H1 (cell line): ENCODE measurements at regions not wholly inside any gene's neighbourhood (a gene's known extent, or its start where the extent isn't known, plus 50 kb on each side); places are given as distances from the start of the nearest gene placed in this dataset.

ENCODE experiments used
- CTCF ChIA-PET: fragments of 300-600 bp; sonication (Branson Sonifier 250); formaldehyde crosslinking; loops from one replicate; lab custom pipeline; 2021; ENCODE audit not compliant: partially characterized antibody; lab: Charles Lee
- POLR2A ChIA-PET: fragments of 300-600 bp; sonication (Branson Sonifier 250); formaldehyde crosslinking; loops from one replicate; lab custom pipeline; 2021; ENCODE audit warnings: inconsistent platforms; ENCODE audit not compliant: partially characterized antibody; lab: Charles Lee
- DNase-seq, 2 experiments: peaks; one replicate each; pipeline versions ENCODE4 v3.0.0 to v3.0.0-alpha.2; 2010 to 2022; ENCODE audit warnings: low spot score in 2 of 2, low read depth in 1 of 2, mixed read lengths in 1 of 2
- FAIRE-seq: peaks from 2 replicates; lab custom pipeline; 2011; peaks lifted over from hg19 to GRCh38; lab: Jason Lieb, UNC
- H2AFZ ChIP-seq: 2 replicates; pipeline ENCODE4 v1.8.1; 2012; ENCODE audit warnings: low read length, inconsistent platforms
- H2AK5ac ChIP-seq: 2 replicates; pipeline ENCODE4 v1.6.1; 2013; ENCODE audit warnings: low read depth, low read length
- H2BK120ac ChIP-seq: replicated peaks from 2 replicates; pipeline ENCODE3; 2013; ENCODE audit warnings: low read depth, low read length, inconsistent platforms
- H2BK12ac ChIP-seq: 2 replicates; pipeline ENCODE4 v1.6.1; 2013; ENCODE audit warnings: low read depth, low read length
- H2BK15ac ChIP-seq: 2 replicates; pipeline ENCODE4 v1.6.1; 2013; ENCODE audit warnings: low read length
- H2BK20ac ChIP-seq: 2 replicates; pipeline ENCODE4 v1.6.1; 2013; ENCODE audit warnings: low read length
- H2BK5ac ChIP-seq: 2 replicates; pipeline ENCODE4 v1.6.1; 2013; ENCODE audit warnings: low read depth, low read length
- H3K14ac ChIP-seq: 2 replicates; pipeline ENCODE4 v1.6.1; 2013; ENCODE audit warnings: inconsistent platforms; ENCODE audit not compliant: insufficient read length
- H3K18ac ChIP-seq: 2 replicates; pipeline ENCODE4 v1.6.1; 2013; ENCODE audit warnings: low read length; ENCODE audit errors: extremely low read depth
- H3K23ac ChIP-seq: 2 replicates; pipeline ENCODE4 v1.6.1; 2013; ENCODE audit warnings: inconsistent platforms; ENCODE audit not compliant: insufficient read length
- H3K23me2 ChIP-seq: 2 replicates; pipeline ENCODE4 v1.6.1; 2013; ENCODE audit warnings: low read depth, low read length
- H3K27ac ChIP-seq: 2 replicates; pipeline ENCODE4 v1.6.1; 2011; ENCODE audit warnings: low read depth, low read length, inconsistent platforms
- H3K27me3 ChIP-seq, 4 experiments: replicated peaks in 1 of 4; 1 replicate in 1 of 4; 2 replicates in 3 of 4; pipeline versions ENCODE4 v1.6.1 to v1.8.1; 2011 to 2013; ENCODE audit warnings: low read length in 3 of 4, mild to moderate bottlenecking in 3 of 4, inconsistent platforms in 2 of 4, mixed read lengths in 2 of 4, moderate library complexity in 1 of 4; ENCODE audit not compliant: control insufficient read depth in 3 of 4, insufficient read depth in 3 of 4; ENCODE audit errors: extremely low read depth in 1 of 4
- H3K36me3 ChIP-seq, 4 experiments: 2 replicates each; pipeline versions ENCODE4 v1.6.1 to v1.8.1; 2011 to 2013; ENCODE audit warnings: mild to moderate bottlenecking in 4 of 4, low read length in 3 of 4, moderate library complexity in 2 of 4, control low read depth in 1 of 4, inconsistent platforms in 1 of 4; ENCODE audit not compliant: insufficient read depth in 4 of 4, control insufficient read depth in 2 of 4
- H3K4ac ChIP-seq: replicated peaks from 2 replicates; pipeline ENCODE3; 2013; ENCODE audit warnings: low read length, low read depth, mixed read lengths, inconsistent platforms; ENCODE audit not compliant: insufficient read length
- H3K4me1 ChIP-seq, 4 experiments: replicated peaks in 1 of 4; 1 replicate in 1 of 4; 2 replicates in 3 of 4; pipeline versions ENCODE4 v1.6.1 to v1.8.1; 2011 to 2013; ENCODE audit warnings: low read length in 3 of 4, inconsistent platforms in 2 of 4, mixed read lengths in 1 of 4; ENCODE audit not compliant: insufficient read depth in 4 of 4, control insufficient read depth in 3 of 4
- H3K4me2 ChIP-seq, 2 experiments: 2 replicates each; pipeline versions ENCODE4 v1.6.1 to v1.8.1; 2011 to 2013; ENCODE audit warnings: low read depth in 2 of 2, low read length in 2 of 2, control low read depth in 1 of 2, inconsistent platforms in 1 of 2, mild to moderate bottlenecking in 1 of 2; ENCODE audit not compliant: insufficient read depth in 1 of 2
- H3K4me3 ChIP-seq, 4 experiments: fragments of 200-600, 300-600 bp in 1 of 4; sonication (generic), shearing (Covaris generic), sonication (Bioruptor Twin) in 1 of 4; 2 replicates each; pipeline versions ENCODE4 v1.5.1 to v1.8.1; 2011 to 2016; ENCODE audit warnings: low read length in 4 of 4, low read depth in 3 of 4, control low read depth in 2 of 4, inconsistent platforms in 2 of 4, mild to moderate bottlenecking in 2 of 4, mixed read lengths in 1 of 4, moderate library complexity in 1 of 4; ENCODE audit not compliant: insufficient read depth in 2 of 4; ENCODE audit errors: extremely low read depth in 1 of 4
- H3K56ac ChIP-seq: replicated peaks from 2 replicates; pipeline ENCODE3; 2013; ENCODE audit warnings: low read depth, mild to moderate bottlenecking, mixed read lengths, low read length, inconsistent platforms; ENCODE audit not compliant: insufficient read length
- H3K79me1 ChIP-seq: 2 replicates; pipeline ENCODE4 v1.6.1; 2013; ENCODE audit warnings: low read depth, low read length, control low read depth
- H3K79me2 ChIP-seq, 2 experiments: 2 replicates each; pipeline versions ENCODE4 v1.6.1 to v1.8.1; 2012 to 2013; ENCODE audit warnings: low read length in 2 of 2, mild to moderate bottlenecking in 2 of 2, inconsistent platforms in 1 of 2; ENCODE audit not compliant: insufficient read depth in 2 of 2, control insufficient read depth in 1 of 2
- H3K9ac ChIP-seq, 4 experiments: replicated peaks in 1 of 4; 1 replicate in 1 of 4; 2 replicates in 3 of 4; pipeline versions ENCODE4 v1.6.1 to v1.8.1; 2011 to 2013; ENCODE audit warnings: low read depth in 3 of 4, low read length in 3 of 4, control low read depth in 2 of 4, mild to moderate bottlenecking in 2 of 4, moderate library complexity in 2 of 4, inconsistent platforms in 1 of 4; ENCODE audit errors: extremely low read depth in 1 of 4
- H3K9me3 ChIP-seq, 2 experiments: 2 replicates each; pipeline versions ENCODE4 v1.6.1 to v1.8.1; 2012 to 2013; ENCODE audit warnings: mild to moderate bottlenecking in 2 of 2, moderate library complexity in 2 of 2, control low read depth in 1 of 2, inconsistent platforms in 1 of 2, low read depth in 1 of 2, low read length in 1 of 2, mixed read lengths in 1 of 2; ENCODE audit not compliant: insufficient read depth in 2 of 2
- H4K20me1 ChIP-seq, 2 experiments: replicated peaks in 1 of 2; 2 replicates each; pipeline versions ENCODE3 to v1.8.1; 2011 to 2013; ENCODE audit warnings: inconsistent platforms in 2 of 2, low read length in 2 of 2, mild to moderate bottlenecking in 1 of 2; ENCODE audit not compliant: insufficient read depth in 2 of 2, control insufficient read depth in 1 of 2
- H4K5ac ChIP-seq: 2 replicates; pipeline ENCODE4 v1.6.1; 2013; ENCODE audit warnings: low read length, low read depth, mixed read lengths, inconsistent platforms; ENCODE audit not compliant: insufficient read length
- H4K8ac ChIP-seq: 2 replicates; pipeline ENCODE4 v1.8.0; 2013; ENCODE audit warnings: mild to moderate bottlenecking, moderate library complexity, low read length, inconsistent platforms; ENCODE audit not compliant: insufficient read depth; ENCODE audit errors: extremely low read depth
- H4K91ac ChIP-seq: replicated peaks from 2 replicates; pipeline ENCODE3; 2013; ENCODE audit warnings: low read length, mixed read lengths, inconsistent platforms; ENCODE audit not compliant: insufficient read length
- BRCA1 ChIP-seq: IDR thresholded peaks from 2 replicates; pipeline ENCODE4 v1.6.1; 2012; ENCODE audit warnings: low read depth, low read length, improper control_type of control experiment
- CBX8 ChIP-seq: fragments of 300-800, 300-1000 bp; sonication (generic); IDR thresholded peaks from 2 replicates; pipeline ENCODE4 v1.7.1; 2016; ENCODE audit warnings: low read depth, low read length, borderline replicate concordance
- CHD1 ChIP-seq: IDR thresholded peaks from 2 replicates; pipeline ENCODE4 v1.6.1; 2012; ENCODE audit warnings: low read depth, low read length, improper control_type of control experiment
- GABPA ChIP-seq: IDR thresholded peaks from 2 replicates; pipeline ENCODE4 v1.6.1; 2011; ENCODE audit warnings: mild to moderate bottlenecking, low read length, moderate library complexity, borderline replicate concordance; ENCODE audit not compliant: insufficient read depth
- POU5F1 ChIP-seq: IDR thresholded peaks from 2 replicates; pipeline ENCODE4 v1.6.1; 2011; ENCODE audit warnings: low read depth, mild to moderate bottlenecking, low read length, moderate library complexity
- TAF7 ChIP-seq: optimal IDR thresholded peaks from 2 replicates; pipeline ENCODE3; 2011; ENCODE audit warnings: low read depth, mild to moderate bottlenecking, inconsistent platforms, low read length, moderate library complexity, borderline replicate concordance
- ZNF274 ChIP-seq: IDR thresholded peaks from 2 replicates; pipeline ENCODE4 v1.7.0; 2012; ENCODE audit warnings: low read length, borderline replicate concordance; ENCODE audit errors: extremely low read depth
- WGBS, 2 experiments: shearing (Covaris generic) in 1 of 2; methylation state at CpG; one replicate each; pipeline versions ENCODE4 v1.1.6 to v1.1.7; 2013 to 2015; ENCODE audit warnings: low lambda C conversion rate in 2 of 2, mixed read lengths in 2 of 2, inconsistent platforms in 1 of 2, low coverage in 1 of 2, missing lambda C conversion rate in 1 of 2; ENCODE audit not compliant: insufficient replicate concordance in 2 of 2, insufficient coverage in 1 of 2, insufficient read length in 1 of 2; ENCODE audit errors: extremely low coverage in 1 of 2, missing lambda C conversion rate in 1 of 2; 5-methylcytosine and 5-hydroxymethylcytosine counted together

GRCh38 chr16:11446566-11447119 is 101.4 kb downstream of the RMI2 start:
- Histone ChIP-seq H3K27me3 (no peaks in the 10 kb centered on the region), H4K8ac (no peak overlapping the region), H2BK120ac (no peak overlapping the region), H3K23ac (no peak overlapping the region), H3K36me3 (peaks cover 0 to 11% (median 0%) of the 10 kb centered on the region in 4 experiments; a peak in 3 of 8 replicates), H3K4me2 (no peak overlapping the region), H3K79me2 (no peaks in the 10 kb centered on the region), H3K23me2 (no peaks in the 10 kb centered on the region), H3K4me3 (no peak overlapping the region), H3K9ac (no peak overlapping the region), H3K27ac (no peak overlapping the region), H4K20me1 (no peaks in the 10 kb centered on the region), H3K9me3 (no peaks in the 10 kb centered on the region), H3K18ac (no peak overlapping the region), H3K14ac (no peak overlapping the region), H2BK5ac (no peak overlapping the region), H4K5ac (no peak overlapping the region), H2BK12ac (no peak overlapping the region), H4K91ac (no peak overlapping the region), H2BK15ac (no peak overlapping the region), H3K4me1 (no peaks in the 10 kb centered on the region), H2AK5ac (no peak overlapping the region), H3K56ac (no peak overlapping the region), H3K4ac (no peak overlapping the region), H3K79me1 (no peaks in the 10 kb centered on the region), H2AFZ (no peak overlapping the region), H2BK20ac (no peak overlapping the region)
- DNase-seq (no peak), FAIRE-seq (no peak)
- 95% methylated on average over 12 of the region's 12 CpGs; no CpG with 5 or more reads in 1 of the 2 experiments for WGBS, 2 experiments
- TF ChIP-seq BRCA1 (no peak), POU5F1 (no peak), ZNF274 (no peak), CBX8 (no peak), GABPA (no peak), TAF7 (no peak), CHD1 (no peak)
- POLR2A ChIA-PET: no interaction called here
- CTCF ChIA-PET: interaction anchor here (1.0 to 2.5 kb wide), 7 partner anchors 13 to 269 kb away, joined by 3 to 9 read pairs (median 4); no protein-coding TSS in a partner anchor
